Prostate gland (tissue), 2 donors: ENCODE measurements at regions not wholly inside any gene's neighbourhood (a gene's known extent, or its start where the extent isn't known, plus 50 kb on each side); places are given as distances from the start of the nearest gene placed in this dataset.

Experiments used
- DNase-seq: peaks from one replicate; pipeline ENCODE4 v3.0.0-alpha.2; 2019; ENCODE audit warnings: low spot score
- H3K27ac ChIP-seq, 2 donors: fragments of 200-600 bp; sonication (generic); 2 replicates each; pipeline ENCODE4 v1.5.1; 2017 to 2019
- H3K27me3 ChIP-seq: fragments of 200-600 bp; sonication (generic); replicated peaks from 2 replicates; pipeline ENCODE4 v1.5.1; 2019; ENCODE audit not compliant: insufficient read depth
- H3K36me3 ChIP-seq, 2 donors: fragments of 200-600 bp; sonication (generic); 1 replicate in 1 of 2; 2 replicates in 1 of 2; pipeline versions ENCODE4 v1.5.1 to v1.8.1; 2017 to 2019
- H3K4me1 ChIP-seq: fragments of 200-600 bp; sonication (generic); replicated peaks from 2 replicates; pipeline ENCODE4 v1.5.1; 2019
- H3K4me3 ChIP-seq, 2 donors: fragments of 200-600 bp; sonication (generic); 2 replicates each; pipeline ENCODE4 v1.5.1; 2017 to 2019
- H3K9me3 ChIP-seq: fragments of 200-600 bp; sonication (generic); 2 replicates; pipeline ENCODE4 v1.5.1; 2017
- POLR2A ChIP-seq: fragments of 450-650 bp; IDR thresholded peaks from one replicate; pipeline ENCODE4 v1.6.1; 2016; ENCODE audit warnings: antibody characterized with exemption, mild to moderate bottlenecking
- POLR2AphosphoS5 ChIP-seq: sonication (generic); formaldehyde crosslinking; IDR thresholded peaks from one replicate; pipeline ENCODE4 v1.6.1; 2017; ENCODE audit warnings: antibody characterized with exemption
- WGBS: methylation state at CpG from one replicate; pipeline ENCODE4 v1.1.5; 2018; 5-methylcytosine and 5-hydroxymethylcytosine counted together
- intact Hi-C: fragments of 100-400 bp; cut with DNase I; formaldehyde crosslinking; loops from one replicate; pipeline ENCODE4 v1.14.2; 2022
- TF ChIP-seq, protein P1 (sequence below), 4 experiments: fragments of 200-600 bp in 2 of 4; fragments of 450-650 bp in 2 of 4; sonication (generic) in 2 of 4; IDR thresholded peaks; 1 replicate in 3 of 4; 2 replicates in 1 of 4; pipeline ENCODE4 v1.5.1; 2016 to 2019; ENCODE audit warnings: antibody characterized with exemption in 4 of 4, mild to moderate bottlenecking in 2 of 4, moderate library complexity in 2 of 4

DNA sequence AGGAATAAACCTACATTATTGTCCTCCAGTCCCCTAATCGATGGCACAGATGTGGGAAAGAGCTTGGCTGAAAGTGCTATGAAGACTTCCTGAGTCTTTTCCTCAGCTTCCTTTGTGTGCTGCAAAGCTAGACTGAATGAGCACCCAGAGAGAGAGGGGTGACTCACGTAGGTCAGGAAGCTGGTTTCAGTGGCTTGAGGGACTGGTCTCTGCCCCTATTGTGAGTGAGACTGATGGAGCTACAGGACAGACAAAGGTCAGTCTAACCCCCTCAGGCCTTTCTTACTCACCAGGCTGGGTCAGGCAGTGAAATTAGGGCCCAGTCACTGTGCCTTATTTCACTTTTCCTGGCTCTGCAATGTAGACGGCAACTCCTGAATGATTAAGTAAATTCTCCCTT, 171.1 kb upstream of the GRB10 start:
- Histone ChIP-seq H3K27me3 (no peaks in the 10 kb centered on the region), H3K4me3 (no peak overlapping the region), H3K27ac (no peak overlapping the region), H3K36me3 (no peaks in the 10 kb centered on the region), H3K4me1 (no peaks in the 10 kb centered on the region), H3K9me3 (no peaks in the 10 kb centered on the region)
- DNase-seq, result no peak
- TF ChIP-seq POLR2A (no peak), POLR2AphosphoS5 (no peak)
- TF ChIP-seq, protein P1, sequence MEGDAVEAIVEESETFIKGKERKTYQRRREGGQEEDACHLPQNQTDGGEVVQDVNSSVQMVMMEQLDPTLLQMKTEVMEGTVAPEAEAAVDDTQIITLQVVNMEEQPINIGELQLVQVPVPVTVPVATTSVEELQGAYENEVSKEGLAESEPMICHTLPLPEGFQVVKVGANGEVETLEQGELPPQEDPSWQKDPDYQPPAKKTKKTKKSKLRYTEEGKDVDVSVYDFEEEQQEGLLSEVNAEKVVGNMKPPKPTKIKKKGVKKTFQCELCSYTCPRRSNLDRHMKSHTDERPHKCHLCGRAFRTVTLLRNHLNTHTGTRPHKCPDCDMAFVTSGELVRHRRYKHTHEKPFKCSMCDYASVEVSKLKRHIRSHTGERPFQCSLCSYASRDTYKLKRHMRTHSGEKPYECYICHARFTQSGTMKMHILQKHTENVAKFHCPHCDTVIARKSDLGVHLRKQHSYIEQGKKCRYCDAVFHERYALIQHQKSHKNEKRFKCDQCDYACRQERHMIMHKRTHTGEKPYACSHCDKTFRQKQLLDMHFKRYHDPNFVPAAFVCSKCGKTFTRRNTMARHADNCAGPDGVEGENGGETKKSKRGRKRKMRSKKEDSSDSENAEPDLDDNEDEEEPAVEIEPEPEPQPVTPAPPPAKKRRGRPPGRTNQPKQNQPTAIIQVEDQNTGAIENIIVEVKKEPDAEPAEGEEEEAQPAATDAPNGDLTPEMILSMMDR (IDR thresholded peaks at IDR 0.05), result no peak
- 90% methylated on average over 3 of the region's 3 CpGs for WGBS
- intact Hi-C loops, result no loop called here

DNA sequence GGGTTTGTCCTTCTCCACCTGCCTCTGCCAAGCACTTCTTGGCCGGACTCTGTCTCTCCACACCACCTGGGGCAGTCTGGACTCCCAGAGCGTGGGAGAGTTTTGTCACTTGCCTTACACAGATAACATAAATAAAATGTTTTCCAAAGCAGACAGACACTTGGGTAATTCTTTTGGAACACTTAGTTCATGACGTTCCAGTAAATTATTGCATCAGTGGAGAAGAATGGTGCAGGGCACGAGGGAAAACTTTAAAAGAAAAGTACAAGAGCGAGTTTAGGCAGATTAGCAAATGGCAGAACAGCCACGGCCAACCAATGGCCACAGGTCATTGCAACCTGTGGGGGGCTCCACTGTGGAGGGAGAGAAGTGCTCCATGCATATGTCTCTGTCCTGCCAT, 170.6 kb upstream of the GRB10 start:
- intact Hi-C loops, result no loop called here
- peak; percentile 16 for TF ChIP-seq POLR2AphosphoS5
- TF ChIP-seq, protein P1 (IDR thresholded peaks at IDR 0.05), result no peak
- Histone ChIP-seq H3K4me1 (no peaks in the 10 kb centered on the region), H3K4me3 (no peak overlapping the region), H3K9me3 (no peaks in the 10 kb centered on the region), H3K27ac (no peak overlapping the region), H3K27me3 (no peaks in the 10 kb centered on the region), H3K36me3 (no peaks in the 10 kb centered on the region)
- no peak for DNase-seq
- 50% methylated on average over 6 of the region's 6 CpGs for WGBS

GRCh38 chr7:50952544-50952943, 169.8 kb upstream of the GRB10 start:
- TF ChIP-seq, protein P1 (IDR thresholded peaks at IDR 0.05), result no peak
- TF ChIP-seq POLR2AphosphoS5, result no peak
- no peak for TF ChIP-seq POLR2A
- Histone ChIP-seq H3K9me3 (no peaks in the 10 kb centered on the region), H3K36me3 (no peaks in the 10 kb centered on the region), H3K27ac (no peak overlapping the region), H3K4me1 (no peaks in the 10 kb centered on the region), H3K27me3 (no peaks in the 10 kb centered on the region), H3K4me3 (no peak overlapping the region)
- DNase-seq, result no peak
- WGBS, result 37% methylated on average over 3 of the region's 3 CpGs
- intact Hi-C loops, result no loop called here

- Histone ChIP-seq H3K36me3 (no peaks in the 10 kb centered on the region), H3K27ac (no peak overlapping the region), H3K4me3 (no peak overlapping the region), H3K9me3 (no peaks in the 10 kb centered on the region), H3K4me1 (no peaks in the 10 kb centered on the region), H3K27me3 (no peaks in the 10 kb centered on the region)
- no peak for DNase-seq
- no peak for TF ChIP-seq POLR2AphosphoS5
- no peak for TF ChIP-seq POLR2A
- 84% methylated on average over 1 of the region's 1 CpG for WGBS
- intact Hi-C loops, result no loop called here
Observed at GRCh38 chr7:50952120-50952519, 169.4 kb upstream of the GRB10 start.

- Histone ChIP-seq H3K4me3 (no peak overlapping the region), H3K36me3 (no peaks in the 10 kb centered on the region), H3K4me1 (no peaks in the 10 kb centered on the region), H3K9me3 (no peaks in the 10 kb centered on the region), H3K27me3 (no peaks in the 10 kb centered on the region), H3K27ac (no peak overlapping the region)
- no peak for TF ChIP-seq POLR2AphosphoS5
- no peak for TF ChIP-seq POLR2A
- TF ChIP-seq, protein P1 (IDR thresholded peaks at IDR 0.05), result no peak
- 100% methylated on average over 2 of the region's 2 CpGs for WGBS
- DNase-seq, result no peak
- intact Hi-C loops, result no loop called here
Observed at GRCh38 chr7:50943482-50943881, 160.8 kb upstream of the GRB10 start.
